Transverse colon (tissue), 4 donors: ENCODE measurements at regions not wholly inside any gene's neighbourhood (a gene's known extent, or its start where the extent isn't known, plus 50 kb on each side); places are given as distances from the start of the nearest gene placed in this dataset.

Experiments used
- DNase-seq: peaks from one replicate; pipeline ENCODE4 v3.0.0-alpha.2; 2019
- H3K27ac ChIP-seq, 4 donors: fragments of 200-600 bp; sonication (generic); 2 replicates each; pipeline ENCODE4 v1.5.1; 2016 to 2018; ENCODE audit warnings: inconsistent platforms in 4 of 4
- H3K27me3 ChIP-seq: fragments of 200-600 bp; sonication (generic); 2 replicates; pipeline ENCODE4 v1.5.1; 2017; ENCODE audit warnings: inconsistent platforms
- H3K36me3 ChIP-seq, 4 donors: fragments of 200-600 bp; sonication (generic); 2 replicates each; pipeline ENCODE4 v1.5.1; 2017 to 2019; ENCODE audit warnings: inconsistent platforms in 4 of 4
- H3K4me1 ChIP-seq, 4 donors: fragments of 200-600 bp; sonication (generic); 2 replicates each; pipeline ENCODE4 v1.5.1; 2017 to 2020; ENCODE audit warnings: inconsistent platforms in 4 of 4
- H3K4me3 ChIP-seq, 4 donors: fragments of 200-600 bp; sonication (generic); 1 replicate in 1 of 4; 2 replicates in 3 of 4; pipeline versions ENCODE4 v1.5.1 to v1.6.1; 2017 to 2019; ENCODE audit warnings: inconsistent platforms in 4 of 4
- H3K9me3 ChIP-seq, 2 donors: fragments of 200-600 bp; sonication (generic); 2 replicates each; pipeline ENCODE4 v1.5.1; 2017 to 2019; ENCODE audit warnings: inconsistent platforms in 2 of 2
- EP300 ChIP-seq: sonication (generic); formaldehyde crosslinking; IDR thresholded peaks from one replicate; pipeline ENCODE4 v1.6.1; 2017; ENCODE audit warnings: antibody characterized with exemption, low read depth
- POLR2A ChIP-seq: fragments of 450-650 bp; IDR thresholded peaks from one replicate; pipeline ENCODE4 v1.6.1; 2016; ENCODE audit warnings: antibody characterized with exemption, mild to moderate bottlenecking, moderate library complexity
- POLR2AphosphoS5 ChIP-seq, 3 donors: sonication (generic); formaldehyde crosslinking; IDR thresholded peaks; one replicate each; pipeline ENCODE4 v1.6.1; 2016; ENCODE audit warnings: antibody characterized with exemption in 3 of 3
- WGBS, 2 donors: methylation state at CpG; one replicate each; pipeline ENCODE4 v1.1.5; 2018; ENCODE audit warnings: low coverage in 1 of 2; 5-methylcytosine and 5-hydroxymethylcytosine counted together
- in situ Hi-C, 4 donors: fragments of 200-750 bp; cut with MboI; loops; one replicate each; pipeline versions ENCODE4 v1.15.0 to v1.15.1; 2017; ENCODE audit warnings: low sequenced_read_pairs in 3 of 4, low pct_ligation_motif_present in 1 of 4, low pct_unique_long_range_greater_than_20kb in 1 of 4
- intact Hi-C: fragments of 100-400 bp; cut with DNase I; formaldehyde crosslinking; loops from one replicate; pipeline ENCODE4 v1.15.1; 2023; ENCODE audit warnings: low total_unique reads
- TF ChIP-seq, protein P1 (sequence below), 5 experiments: fragments of 200-600 bp in 3 of 5; fragments of 450-650 bp in 2 of 5; sonication (generic) in 3 of 5; IDR thresholded peaks; 1 replicate in 2 of 5; 2 replicates in 3 of 5; pipeline ENCODE4 v1.5.1; 2016 to 2017; ENCODE audit warnings: antibody characterized with exemption in 5 of 5, inconsistent platforms in 3 of 5, mild to moderate bottlenecking in 2 of 5, moderate library complexity in 1 of 5

DNA sequence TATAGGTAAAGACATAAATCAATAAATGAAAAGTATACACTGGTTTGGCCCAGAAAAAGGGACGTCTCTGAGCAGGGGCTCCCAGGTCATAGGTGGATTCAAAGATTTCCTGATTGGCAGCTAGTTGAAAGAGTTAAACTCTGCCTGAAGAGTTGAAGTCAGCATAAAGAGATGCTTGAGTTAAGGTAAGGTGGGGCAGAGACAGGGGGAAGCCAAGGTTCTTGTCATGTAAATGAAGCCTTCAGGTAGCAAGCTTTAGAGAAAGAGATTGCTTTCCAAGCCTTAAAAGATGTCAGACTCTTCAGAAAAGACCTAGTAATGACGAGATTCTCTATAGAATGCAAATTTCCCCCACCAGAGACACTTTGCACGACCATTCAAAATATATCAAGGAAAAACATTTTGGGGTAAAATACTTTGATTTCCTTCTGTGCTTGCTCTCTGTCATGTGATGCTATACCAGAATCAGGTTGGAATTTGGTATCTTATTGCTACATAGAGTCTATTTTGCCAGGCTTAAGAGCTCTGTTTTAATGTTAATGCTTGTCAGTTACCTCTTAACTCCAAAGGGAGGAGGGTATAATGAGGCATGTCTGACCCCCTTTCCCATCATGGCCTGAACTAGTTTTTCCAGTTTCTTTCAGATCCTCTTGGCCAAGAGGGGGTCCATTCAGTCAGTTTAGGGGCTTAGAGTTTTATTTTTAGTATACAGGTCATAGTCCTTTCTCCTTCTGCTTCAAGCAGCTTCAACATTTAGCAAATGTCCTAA lies 429.6 kb downstream of the ADRA2A start:
- TF ChIP-seq EP300 (no peak), POLR2AphosphoS5 (IDR thresholded peaks at IDR 0.05) (no peak), POLR2A (no peak)
- TF ChIP-seq, protein P1, sequence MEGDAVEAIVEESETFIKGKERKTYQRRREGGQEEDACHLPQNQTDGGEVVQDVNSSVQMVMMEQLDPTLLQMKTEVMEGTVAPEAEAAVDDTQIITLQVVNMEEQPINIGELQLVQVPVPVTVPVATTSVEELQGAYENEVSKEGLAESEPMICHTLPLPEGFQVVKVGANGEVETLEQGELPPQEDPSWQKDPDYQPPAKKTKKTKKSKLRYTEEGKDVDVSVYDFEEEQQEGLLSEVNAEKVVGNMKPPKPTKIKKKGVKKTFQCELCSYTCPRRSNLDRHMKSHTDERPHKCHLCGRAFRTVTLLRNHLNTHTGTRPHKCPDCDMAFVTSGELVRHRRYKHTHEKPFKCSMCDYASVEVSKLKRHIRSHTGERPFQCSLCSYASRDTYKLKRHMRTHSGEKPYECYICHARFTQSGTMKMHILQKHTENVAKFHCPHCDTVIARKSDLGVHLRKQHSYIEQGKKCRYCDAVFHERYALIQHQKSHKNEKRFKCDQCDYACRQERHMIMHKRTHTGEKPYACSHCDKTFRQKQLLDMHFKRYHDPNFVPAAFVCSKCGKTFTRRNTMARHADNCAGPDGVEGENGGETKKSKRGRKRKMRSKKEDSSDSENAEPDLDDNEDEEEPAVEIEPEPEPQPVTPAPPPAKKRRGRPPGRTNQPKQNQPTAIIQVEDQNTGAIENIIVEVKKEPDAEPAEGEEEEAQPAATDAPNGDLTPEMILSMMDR (IDR thresholded peaks at IDR 0.05) = no peak
- 9 to 19% methylated on average over 3 of the region's 3 CpGs for WGBS, 2 donors

DNA sequence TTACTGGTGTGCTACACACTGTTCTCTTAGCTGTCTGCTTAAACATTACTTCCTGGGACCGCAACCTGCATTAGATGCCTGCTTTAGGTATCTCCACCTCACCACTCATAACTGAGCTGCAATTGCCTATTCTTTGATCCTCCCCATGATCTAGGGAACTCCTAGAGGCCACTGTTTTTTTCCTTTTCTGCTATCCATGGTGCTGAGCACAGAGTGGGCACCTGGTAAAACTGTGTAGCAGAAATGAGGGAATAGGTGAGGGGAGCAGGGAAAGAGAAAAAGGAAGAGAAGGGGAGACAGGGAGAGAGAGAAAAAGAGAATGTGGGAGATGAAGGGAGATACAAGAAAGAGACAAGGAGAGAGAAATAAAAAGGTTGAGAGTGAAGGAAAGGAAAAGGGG lies 434.9 kb downstream of the ADRA2A start:
- in situ Hi-C loops = no loop called here
- Histone ChIP-seq H3K27me3 (no peaks in the 10 kb centered on the region), H3K36me3 (no peaks in the 10 kb centered on the region), H3K4me1 (no peaks in the 10 kb centered on the region), H3K9me3 (no peaks in the 10 kb centered on the region), H3K27ac (no peak overlapping the region), H3K4me3 (no peak overlapping the region)
- TF ChIP-seq POLR2A (no peak), EP300 (no peak), POLR2AphosphoS5 (IDR thresholded peaks at IDR 0.05) (no peak)
- TF ChIP-seq, protein P1 (IDR thresholded peaks at IDR 0.05) = no peak
- no peak for DNase-seq
- intact Hi-C loops = no loop called here
- WGBS, 2 donors = 82 to 86% methylated on average over 1 of the region's 1 CpG

More for the DNA sequence above, 429.6 kb downstream of the ADRA2A start:
- H3K9me3 ChIP-seq = peaks cover 0 to 5% of the 10 kb centered on the region in 2 donors
- no peaks in the 10 kb centered on the region for H3K4me1 ChIP-seq
- intact Hi-C loops = no loop called here
- H3K27me3 ChIP-seq = no peaks in the 10 kb centered on the region
- H3K36me3 ChIP-seq = no peaks in the 10 kb centered on the region
- in situ Hi-C loops = no loop called here
- no peak for DNase-seq
- H3K27ac ChIP-seq = no peak overlapping the region
- no peak overlapping the region for H3K4me3 ChIP-seq

DNA sequence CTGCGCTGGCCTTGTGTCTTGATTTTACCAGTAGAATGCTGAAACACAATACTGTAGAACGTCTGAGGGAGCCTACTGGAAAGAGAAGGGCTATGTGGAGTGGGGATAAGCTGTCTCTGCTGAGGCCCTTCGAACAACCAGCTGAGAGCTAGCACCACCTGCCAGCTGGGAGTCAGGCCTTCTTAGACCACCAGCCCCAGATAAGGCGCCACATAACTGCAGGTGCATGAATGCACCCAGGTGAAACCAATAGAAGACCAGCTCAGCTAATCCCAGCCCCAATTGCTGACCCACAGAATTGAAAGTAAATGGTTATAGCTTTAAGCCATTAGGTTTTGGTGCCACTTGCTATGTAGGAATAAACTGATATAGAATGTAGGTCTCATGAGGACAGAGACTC lies 438.4 kb downstream of the ADRA2A start:
- Histone ChIP-seq H3K27me3 (no peaks in the 10 kb centered on the region), H3K4me1 (no peaks in the 10 kb centered on the region), H3K36me3 (no peaks in the 10 kb centered on the region), H3K4me3 (no peak overlapping the region), H3K9me3 (no peaks in the 10 kb centered on the region), H3K27ac (no peak overlapping the region)
- in situ Hi-C loops = no loop called here
- DNase-seq = no peak
- intact Hi-C loops = no loop called here
- 71 to 80% methylated on average over 1 to 4 of the region's 4 CpGs for WGBS, 2 donors
- TF ChIP-seq POLR2A (no peak), EP300 (no peak), POLR2AphosphoS5 (IDR thresholded peaks at IDR 0.05) (no peak)
- TF ChIP-seq, protein P1 (IDR thresholded peaks at IDR 0.05) = no peak

DNA sequence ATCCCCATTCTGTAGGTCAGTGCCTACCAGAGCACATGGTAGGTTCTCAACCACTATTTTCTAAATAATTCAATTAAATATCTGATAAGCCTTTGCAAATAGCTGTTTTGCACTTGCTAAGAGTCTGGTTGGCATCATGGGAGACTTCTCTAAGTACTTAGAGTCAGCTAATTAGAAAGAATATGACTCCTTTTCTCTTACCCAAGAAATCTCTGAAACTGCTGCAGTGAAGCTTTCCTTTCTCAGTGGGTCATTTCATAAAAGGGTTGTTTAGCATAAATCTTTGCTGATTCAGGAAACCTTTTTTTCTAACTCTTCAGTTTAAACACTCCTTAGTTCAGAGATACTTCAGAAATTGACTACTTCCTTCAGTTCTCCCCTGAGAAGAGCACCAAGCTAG lies 438.9 kb downstream of the ADRA2A start:
- Histone ChIP-seq H3K27ac (no peak overlapping the region), H3K36me3 (no peaks in the 10 kb centered on the region), H3K27me3 (no peaks in the 10 kb centered on the region), H3K4me1 (no peaks in the 10 kb centered on the region), H3K9me3 (no peaks in the 10 kb centered on the region), H3K4me3 (no peak overlapping the region)
- DNase-seq = no peak
- intact Hi-C loops (no loop called here), in situ Hi-C loops (no loop called here)
- no peak for TF ChIP-seq EP300
- TF ChIP-seq POLR2AphosphoS5 (IDR thresholded peaks at IDR 0.05) = no peak
- TF ChIP-seq, protein P1 (IDR thresholded peaks at IDR 0.05) = no peak
- TF ChIP-seq POLR2A = no peak
